Karpas-422 (cell line): ENCODE measurements at regions not wholly inside any gene's neighbourhood (a gene's known extent, or its start where the extent isn't known, plus 50 kb on each side); places are given as distances from the start of the nearest gene placed in this dataset.

ENCODE experiments used
- DNase-seq: peaks from one replicate; pipeline ENCODE4 v3.0.0-alpha.2; 2015
- H2AFZ ChIP-seq: fragments of 200-600 bp; sonication (generic); 2 replicates; pipeline ENCODE4 v1.6.1; 2014; ENCODE audit warnings: antibody characterized with exemption, low read length, mixed read lengths
- H3K27ac ChIP-seq: fragments of 200-600 bp; sonication (generic); 2 replicates; pipeline ENCODE4 v1.5.1; 2014; ENCODE audit warnings: mild to moderate bottlenecking, low read length, moderate library complexity
- H3K27me3 ChIP-seq: fragments of 200-600 bp; sonication (generic); 2 replicates; pipeline ENCODE4 v1.6.1; 2014; ENCODE audit warnings: low read length, mixed read lengths
- H3K36me3 ChIP-seq: fragments of 200-600 bp; sonication (generic); 2 replicates; pipeline ENCODE4 v1.6.1; 2014; ENCODE audit warnings: low read length, mixed read lengths; ENCODE audit not compliant: insufficient read depth
- H3K4me1 ChIP-seq: fragments of 200-600 bp; sonication (generic); 2 replicates; pipeline ENCODE4 v1.6.1; 2014; ENCODE audit warnings: mild to moderate bottlenecking, low read length, mixed read lengths
- H3K4me2 ChIP-seq: fragments of 200-600 bp; sonication (generic); 2 replicates; pipeline ENCODE4 v1.6.1; 2014; ENCODE audit warnings: low read length, low read depth, mild to moderate bottlenecking; ENCODE audit not compliant: poor library complexity, severe bottlenecking
- H3K4me3 ChIP-seq: fragments of 200-600 bp; sonication (generic); 2 replicates; pipeline ENCODE4 v1.5.1; 2014; ENCODE audit warnings: mild to moderate bottlenecking, antibody characterized with exemption, low read length, mixed read lengths
- H3K79me2 ChIP-seq: fragments of 200-600 bp; sonication (generic); 2 replicates; pipeline ENCODE4 v1.6.1; 2014; ENCODE audit warnings: mild to moderate bottlenecking, low read length, mixed read lengths
- H3K9ac ChIP-seq: fragments of 200-600 bp; sonication (generic); 2 replicates; pipeline ENCODE4 v1.6.0; 2014; ENCODE audit warnings: low read length
- H3K9me2 ChIP-seq: fragments of 200-600 bp; sonication (generic), shearing (Covaris generic); replicated peaks from 2 replicates; pipeline ENCODE4 v1.6.0; 2014; ENCODE audit warnings: mild to moderate bottlenecking, low read length, moderate library complexity; ENCODE audit not compliant: insufficient read depth
- H3K9me3 ChIP-seq: fragments of 300-700, 200-600 bp; sonication (generic); 2 replicates; pipeline ENCODE4 v1.6.1; 2014; ENCODE audit warnings: low read length, mixed read lengths
- H4K20me1 ChIP-seq: fragments of 200-600 bp; sonication (generic); 2 replicates; pipeline ENCODE4 v1.6.1; 2014; ENCODE audit warnings: mild to moderate bottlenecking, antibody characterized with exemption, low read length, low read depth; ENCODE audit not compliant: insufficient read depth

DNA sequence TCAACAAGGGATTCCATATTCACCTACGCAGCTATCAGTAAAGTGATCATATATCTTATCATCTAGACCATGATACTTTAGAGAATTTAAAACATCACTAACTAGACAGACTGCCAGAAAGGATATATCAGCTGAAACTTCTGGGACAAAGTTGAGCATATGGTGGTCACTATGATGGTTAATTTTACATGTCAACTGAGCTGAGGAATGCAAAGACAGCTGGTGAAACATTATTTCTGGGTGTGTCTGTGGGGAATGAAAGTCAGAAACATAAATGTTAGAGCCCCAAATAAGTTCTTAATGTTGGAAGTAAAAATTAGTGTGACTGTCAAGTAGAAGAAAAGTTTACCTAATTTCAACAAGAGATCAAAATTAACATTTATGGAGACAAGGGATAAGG is 440.0 kb upstream of the IRAK1BP1 start:
- Histone ChIP-seq H3K79me2 (no peaks in the 10 kb centered on the region), H3K27me3 (no peaks in the 10 kb centered on the region), H3K9me3 (peaks cover 5% of the 10 kb centered on the region; the same call in 1 of the 2 replicates), H4K20me1 (no peaks in the 10 kb centered on the region), H3K4me3 (no peak overlapping the region), H2AFZ (no peak overlapping the region), H3K36me3 (no peaks in the 10 kb centered on the region), H3K9ac (no peak overlapping the region), H3K4me2 (no peak overlapping the region), H3K27ac (no peak overlapping the region), H3K4me1 (no peaks in the 10 kb centered on the region), H3K9me2 (no peaks in the 10 kb centered on the region)
- no peak for DNase-seq

DNA sequence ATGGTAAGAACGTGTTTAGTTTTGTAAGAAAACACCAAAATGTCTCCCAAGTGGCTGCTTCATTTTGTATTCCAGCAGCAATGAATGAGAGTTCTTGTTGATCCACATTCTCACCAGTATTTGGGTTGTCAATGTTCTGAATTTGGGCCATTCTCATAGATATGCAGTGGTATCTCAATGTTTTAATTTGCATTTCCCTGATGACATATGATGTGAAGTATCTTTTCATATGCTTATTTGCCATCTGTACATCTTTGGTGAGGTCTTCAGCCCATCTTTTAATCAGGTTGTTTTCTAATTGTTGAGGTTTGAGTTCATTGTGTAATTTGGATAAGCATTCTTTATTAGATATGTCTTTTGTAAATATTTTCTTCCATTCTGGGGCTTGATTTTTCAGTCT is 436.8 kb upstream of the IRAK1BP1 start:
- H3K79me2 ChIP-seq: no peaks in the 10 kb centered on the region
- H4K20me1 ChIP-seq: no peaks in the 10 kb centered on the region
- no peaks in the 10 kb centered on the region for H3K36me3 ChIP-seq
- no peak overlapping the region for H3K27ac ChIP-seq
- H3K27me3 ChIP-seq: no peaks in the 10 kb centered on the region
- no peak overlapping the region for H3K4me3 ChIP-seq
- no peak overlapping the region for H3K4me2 ChIP-seq
- DNase-seq: no peak
- no peak overlapping the region for H3K9ac ChIP-seq
- H3K9me3 ChIP-seq: peaks cover 7% of the 10 kb centered on the region
- no peak overlapping the region for H2AFZ ChIP-seq
- H3K4me1 ChIP-seq: no peaks in the 10 kb centered on the region
- H3K9me2 ChIP-seq: no peaks in the 10 kb centered on the region

DNA sequence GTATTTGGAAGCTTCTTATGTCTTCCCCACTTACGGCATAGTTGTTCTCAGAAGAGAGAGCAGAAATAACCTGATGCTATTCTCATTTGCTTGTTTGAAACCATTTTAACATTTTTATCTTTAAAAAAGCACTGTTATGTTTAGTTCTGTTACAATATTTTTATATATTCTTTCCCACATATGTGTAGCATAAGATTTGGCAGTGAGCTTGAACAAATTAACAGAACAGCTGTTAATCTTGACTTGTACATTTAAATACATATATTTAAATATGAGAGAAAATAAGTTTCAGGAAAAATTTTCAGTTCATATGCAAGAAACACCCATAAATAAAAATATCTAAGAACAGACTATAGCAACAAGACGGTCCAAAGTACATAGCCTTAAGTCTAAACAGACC is 431.7 kb upstream of the IRAK1BP1 start:
- H3K4me3 ChIP-seq: no peak overlapping the region
- H4K20me1 ChIP-seq: no peaks in the 10 kb centered on the region
- no peak overlapping the region for H2AFZ ChIP-seq
- no peaks in the 10 kb centered on the region for H3K79me2 ChIP-seq
- H3K27ac ChIP-seq: no peak overlapping the region
- no peaks in the 10 kb centered on the region for H3K27me3 ChIP-seq
- peaks cover 7% of the 10 kb centered on the region; the same call in 1 of the 2 replicates for H3K9me3 ChIP-seq
- no peak overlapping the region for H3K4me2 ChIP-seq
- DNase-seq: no peak
- H3K36me3 ChIP-seq: no peaks in the 10 kb centered on the region
- no peaks in the 10 kb centered on the region for H3K4me1 ChIP-seq
- no peak overlapping the region for H3K9ac ChIP-seq
- no peaks in the 10 kb centered on the region for H3K9me2 ChIP-seq

DNA sequence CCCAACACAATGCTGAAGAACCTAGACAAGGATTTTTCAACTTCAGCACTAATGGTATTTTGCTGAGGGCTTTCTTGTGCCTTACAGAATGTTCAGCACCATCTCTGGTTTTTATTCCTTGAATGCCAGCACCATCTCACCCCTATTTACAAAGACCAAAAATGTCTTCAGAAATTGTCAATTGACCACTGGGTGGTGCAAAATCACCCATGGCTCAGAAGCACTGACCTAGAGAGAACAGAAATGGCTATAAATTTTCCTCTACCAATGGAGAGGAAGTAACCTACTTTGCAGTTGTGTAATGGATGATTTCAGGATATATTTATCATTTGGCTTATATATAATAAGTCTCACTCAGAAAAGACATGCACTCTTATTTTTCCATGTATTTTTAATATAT is 431.0 kb upstream of the IRAK1BP1 start:
- DNase-seq: no peak
- H3K36me3 ChIP-seq: no peaks in the 10 kb centered on the region
- H3K27ac ChIP-seq: no peak overlapping the region
- no peak overlapping the region for H3K4me3 ChIP-seq
- no peaks in the 10 kb centered on the region for H3K79me2 ChIP-seq
- no peak overlapping the region for H3K4me2 ChIP-seq
- no peaks in the 10 kb centered on the region for H3K27me3 ChIP-seq
- peaks cover 7% of the 10 kb centered on the region; the same call in 1 of the 2 replicates for H3K9me3 ChIP-seq
- H3K4me1 ChIP-seq: no peaks in the 10 kb centered on the region
- no peaks in the 10 kb centered on the region for H4K20me1 ChIP-seq
- H2AFZ ChIP-seq: no peak overlapping the region
- H3K9me2 ChIP-seq: no peaks in the 10 kb centered on the region
- H3K9ac ChIP-seq: no peak overlapping the region

DNA sequence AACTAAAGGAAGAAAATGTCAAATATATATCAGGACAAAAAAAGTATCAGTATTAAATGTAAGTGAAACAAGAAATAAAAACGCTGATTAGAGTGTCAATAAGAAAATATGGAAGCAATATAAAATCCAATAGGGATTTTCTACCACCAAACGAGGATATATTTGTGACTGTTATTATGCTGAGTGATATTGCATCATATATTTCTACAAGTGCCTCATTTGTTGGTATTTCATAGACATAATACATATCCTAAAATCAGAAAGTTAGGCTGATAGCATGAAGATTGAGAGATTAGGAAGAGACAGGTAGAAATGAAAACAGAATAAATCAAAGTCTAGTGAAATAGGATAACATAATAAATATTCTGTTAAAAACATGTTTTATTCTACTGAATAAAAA is 429.2 kb upstream of the IRAK1BP1 start:
- DNase-seq: no peak
- H3K4me3 ChIP-seq: no peak overlapping the region
- no peak overlapping the region for H3K4me2 ChIP-seq
- no peaks in the 10 kb centered on the region for H4K20me1 ChIP-seq
- H3K4me1 ChIP-seq: no peaks in the 10 kb centered on the region
- no peaks in the 10 kb centered on the region for H3K9me2 ChIP-seq
- H3K27me3 ChIP-seq: no peaks in the 10 kb centered on the region
- H3K36me3 ChIP-seq: no peaks in the 10 kb centered on the region
- H3K27ac ChIP-seq: no peak overlapping the region
- no peak overlapping the region for H2AFZ ChIP-seq
- H3K9me3 ChIP-seq: peaks cover 12% of the 10 kb centered on the region; the same call in 1 of the 2 replicates
- H3K79me2 ChIP-seq: no peaks in the 10 kb centered on the region
- no peak overlapping the region for H3K9ac ChIP-seq

DNA sequence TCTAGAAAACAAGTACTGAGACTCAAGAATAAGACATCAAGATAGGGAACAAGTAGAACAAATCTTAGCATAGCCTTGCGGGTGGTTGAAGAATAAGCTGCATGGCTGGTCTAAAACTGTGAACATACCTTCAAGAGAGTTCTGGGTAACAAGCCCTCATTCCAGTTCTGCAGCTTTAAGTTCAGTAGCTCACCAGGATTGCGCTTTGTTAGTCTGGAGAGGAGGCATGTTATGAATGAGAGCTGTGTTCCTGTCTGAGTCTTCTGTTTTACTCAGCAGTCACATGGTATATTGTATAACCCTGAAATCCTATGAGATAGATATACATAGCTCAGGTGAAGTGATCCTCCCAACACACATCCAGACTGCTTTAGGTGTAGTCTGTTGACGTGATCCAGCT is 406.6 kb upstream of the IRAK1BP1 start:
- Histone ChIP-seq H2AFZ (no peak overlapping the region), H3K79me2 (no peaks in the 10 kb centered on the region), H3K27ac (no peak overlapping the region), H4K20me1 (no peaks in the 10 kb centered on the region), H3K9me2 (no peaks in the 10 kb centered on the region), H3K9me3 (no peaks in the 10 kb centered on the region; the same call in 1 of the 2 replicates), H3K27me3 (no peaks in the 10 kb centered on the region), H3K36me3 (no peaks in the 10 kb centered on the region), H3K4me3 (no peak overlapping the region), H3K4me1 (no peaks in the 10 kb centered on the region), H3K4me2 (no peak overlapping the region), H3K9ac (no peak overlapping the region)
- DNase-seq: no peak

DNA sequence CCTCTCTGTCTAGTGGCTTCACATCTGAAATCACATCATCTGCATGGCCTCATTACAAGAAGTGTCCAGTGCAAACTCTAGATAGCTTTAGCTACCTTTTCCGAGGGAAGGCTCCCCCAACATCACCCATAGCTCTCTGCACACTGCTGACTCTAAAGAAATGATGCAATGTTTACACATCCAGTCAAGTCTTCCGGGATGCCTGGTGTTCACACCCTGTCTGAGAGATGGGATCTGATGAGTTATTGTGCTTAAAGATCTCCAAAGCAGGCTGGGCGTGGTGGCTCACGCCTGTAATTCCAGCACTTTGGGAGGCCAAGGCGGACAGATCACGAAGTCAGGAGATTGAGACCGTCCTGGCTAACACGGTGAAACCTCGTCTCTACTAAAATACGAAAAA is 404.6 kb upstream of the IRAK1BP1 start:
- H4K20me1 ChIP-seq: no peaks in the 10 kb centered on the region
- no peak overlapping the region for H3K27ac ChIP-seq
- no peak overlapping the region for H3K9ac ChIP-seq
- H3K79me2 ChIP-seq: no peaks in the 10 kb centered on the region
- no peaks in the 10 kb centered on the region for H3K36me3 ChIP-seq
- H3K4me1 ChIP-seq: no peaks in the 10 kb centered on the region
- no peak overlapping the region for H2AFZ ChIP-seq
- no peaks in the 10 kb centered on the region for H3K27me3 ChIP-seq
- H3K9me2 ChIP-seq: no peaks in the 10 kb centered on the region
- no peak overlapping the region for H3K4me3 ChIP-seq
- H3K4me2 ChIP-seq: no peak overlapping the region
- H3K9me3 ChIP-seq: no peaks in the 10 kb centered on the region
- DNase-seq: no peak

DNA sequence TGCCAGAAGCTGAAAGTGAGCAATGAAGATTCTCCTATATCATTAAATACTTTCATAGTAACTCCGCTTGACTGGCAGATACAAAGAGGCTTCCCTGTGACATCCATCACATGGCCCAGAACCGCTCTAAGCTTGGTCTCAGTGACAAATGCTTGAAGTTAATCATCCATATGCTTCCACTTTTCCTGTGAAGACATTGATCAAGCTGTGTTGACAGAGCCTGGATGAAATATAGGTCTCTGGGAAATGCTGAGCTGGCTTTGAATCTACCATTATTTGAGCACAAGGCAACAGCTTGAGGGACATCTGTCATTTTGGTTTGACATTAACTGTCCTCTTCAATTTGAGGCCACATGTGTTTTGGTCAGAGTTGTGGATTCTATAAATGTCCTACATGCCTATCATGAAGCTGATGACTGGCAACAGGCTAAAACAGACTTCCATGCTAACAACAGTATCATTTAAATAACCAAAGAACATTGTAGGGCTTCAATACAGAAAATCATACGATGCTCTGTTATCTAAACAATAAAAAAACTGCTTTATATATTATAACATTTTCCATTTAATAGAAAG is 402.2 kb upstream of the IRAK1BP1 start:
- H3K9me3 ChIP-seq: no peaks in the 10 kb centered on the region
- DNase-seq: no peak
- H3K9ac ChIP-seq: no peak overlapping the region
- no peaks in the 10 kb centered on the region for H3K36me3 ChIP-seq
- no peak overlapping the region for H3K27ac ChIP-seq
- H3K4me3 ChIP-seq: no peak overlapping the region
- no peak overlapping the region for H3K4me2 ChIP-seq
- H3K79me2 ChIP-seq: no peaks in the 10 kb centered on the region
- no peaks in the 10 kb centered on the region for H4K20me1 ChIP-seq
- no peak overlapping the region for H2AFZ ChIP-seq
- no peaks in the 10 kb centered on the region for H3K4me1 ChIP-seq
- H3K27me3 ChIP-seq: no peaks in the 10 kb centered on the region
- no peaks in the 10 kb centered on the region for H3K9me2 ChIP-seq

DNA sequence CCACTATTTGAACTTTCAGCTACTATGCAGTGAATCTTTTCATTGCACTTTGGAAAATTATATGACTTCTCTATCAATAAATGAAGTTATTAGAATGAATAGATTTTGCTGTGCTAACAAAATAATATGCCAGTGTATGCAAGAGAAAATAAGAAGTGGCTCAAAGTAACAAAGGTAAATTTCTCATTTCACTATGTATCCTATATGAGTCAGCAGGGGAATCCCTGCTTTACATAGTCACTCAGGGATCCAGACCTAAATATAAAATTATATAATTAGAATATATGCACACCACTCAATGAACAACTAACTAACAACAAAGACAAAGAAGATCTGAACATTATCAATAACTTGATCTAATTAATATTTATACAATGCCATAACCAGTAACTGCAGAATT is 390.8 kb upstream of the IRAK1BP1 start:
- DNase-seq: no peak
- H3K79me2 ChIP-seq: no peaks in the 10 kb centered on the region
- no peak overlapping the region for H3K4me2 ChIP-seq
- H3K36me3 ChIP-seq: no peaks in the 10 kb centered on the region
- H3K4me3 ChIP-seq: no peak overlapping the region
- no peaks in the 10 kb centered on the region for H3K9me3 ChIP-seq
- H3K9me2 ChIP-seq: no peaks in the 10 kb centered on the region
- no peak overlapping the region for H2AFZ ChIP-seq
- H3K4me1 ChIP-seq: no peaks in the 10 kb centered on the region
- H4K20me1 ChIP-seq: no peaks in the 10 kb centered on the region
- no peaks in the 10 kb centered on the region for H3K27me3 ChIP-seq
- H3K9ac ChIP-seq: no peak overlapping the region
- H3K27ac ChIP-seq: no peak overlapping the region
